Activated CD8-positive, alpha-beta memory T cell treated with anti-CD3 and anti-CD28 coated beads for 48 hours (primary cell): ENCODE measurements at regions not wholly inside any gene's neighbourhood (a gene's known extent, or its start where the extent isn't known, plus 50 kb on each side); places are given as distances from the start of the nearest gene placed in this dataset.

ENCODE experiments used
- DNase-seq, 3 experiments: peaks; one replicate each; pipeline ENCODE4 v3.0.0-alpha.2; 2020; ENCODE audit warnings: low read depth in 2 of 3, low spot score in 2 of 3

DNA sequence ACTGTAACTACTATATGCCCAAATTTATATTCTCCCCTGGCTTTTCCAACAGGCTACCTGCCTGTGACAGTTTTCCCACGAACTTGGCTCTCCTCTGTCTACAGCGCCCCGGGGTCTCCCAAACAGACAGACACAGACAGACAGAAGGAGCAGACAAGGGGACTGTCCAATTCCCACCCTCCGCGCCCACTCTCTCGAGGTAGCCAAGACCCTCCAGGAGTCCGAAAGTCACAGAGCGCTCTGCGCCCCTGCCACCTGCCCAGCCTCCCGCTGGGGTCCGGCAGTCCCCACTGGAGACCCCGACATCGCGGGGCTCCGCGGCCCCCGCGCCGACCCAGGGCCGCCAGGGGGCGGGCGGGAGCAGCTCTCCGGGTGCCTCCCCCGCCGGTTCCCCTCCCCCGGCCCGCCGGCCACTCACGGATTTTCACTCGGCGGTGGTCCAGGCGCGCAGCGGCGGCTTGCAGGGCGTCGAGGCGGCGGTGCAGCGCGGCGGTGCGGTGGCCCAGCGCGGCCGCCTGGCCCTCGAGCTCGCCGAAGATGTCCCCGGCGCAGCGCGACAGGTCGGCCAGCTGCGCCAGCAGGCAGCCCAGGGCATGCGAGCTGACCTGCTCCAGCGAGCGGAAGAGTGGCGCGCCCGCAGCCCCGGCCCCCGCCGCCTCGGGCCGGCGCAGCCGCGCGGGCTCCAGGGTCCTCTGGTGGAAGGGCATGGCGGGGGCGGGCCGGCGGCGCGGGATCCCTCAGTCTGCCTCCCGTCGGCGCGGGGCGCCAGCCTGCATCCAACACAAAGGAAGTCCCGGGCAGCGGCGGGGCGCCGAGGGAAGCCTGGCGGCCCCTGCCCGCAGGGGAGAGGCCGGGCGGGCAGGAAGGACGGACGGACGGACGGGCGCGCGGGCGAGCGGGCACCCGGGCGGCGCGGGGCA is 81.3 kb upstream of the CCDC28A start:
- DNase-seq, result peak in 2 of 3 experiments; percentile 27 to 55

DNA sequence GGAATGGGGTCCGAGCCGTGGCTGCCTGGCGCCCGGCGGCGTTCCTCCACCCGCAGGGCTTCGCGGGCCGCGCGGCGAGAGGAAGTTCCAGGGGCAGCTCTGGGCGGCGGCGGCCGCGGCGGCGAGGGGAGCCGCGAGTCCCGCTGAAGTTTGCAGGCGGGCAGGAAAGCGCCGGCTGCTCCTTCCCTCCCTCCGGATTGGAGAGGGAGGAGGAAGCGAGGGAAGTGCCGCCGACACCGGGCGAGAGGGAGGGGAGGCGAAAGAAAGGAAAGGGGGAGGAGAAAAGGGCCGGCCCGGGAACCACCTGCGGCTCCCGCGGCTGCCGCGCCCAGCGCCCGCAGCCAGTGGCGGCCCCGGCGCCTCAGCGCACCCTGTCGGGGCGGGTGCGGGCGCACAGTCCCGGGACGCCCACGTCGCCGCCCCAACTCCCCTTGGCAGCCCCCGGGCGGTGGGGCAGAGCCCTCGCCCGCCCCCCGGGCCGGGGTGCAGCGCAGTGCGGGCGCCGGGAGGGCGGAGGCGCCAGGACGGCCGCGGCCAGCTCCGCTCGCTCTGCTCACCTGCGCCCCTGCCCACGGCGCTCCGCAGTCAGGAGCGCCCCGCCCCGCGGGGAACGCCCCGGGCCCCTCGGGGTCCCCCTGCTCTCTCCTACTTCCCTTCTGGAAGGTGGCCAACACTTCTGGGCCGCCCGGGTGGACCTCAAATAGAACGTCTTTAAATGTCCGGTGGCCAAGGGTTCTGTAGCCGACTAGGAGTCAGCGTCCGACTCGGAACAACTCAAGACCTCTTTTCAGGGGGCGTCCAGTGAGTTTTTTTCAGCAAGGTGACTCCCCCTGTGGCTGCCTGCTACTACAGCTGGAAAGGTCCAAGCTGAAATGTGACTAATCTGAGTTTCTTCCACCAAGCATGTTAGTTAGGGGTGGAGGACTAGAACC is 80.3 kb upstream of the CCDC28A start:
- peak in 1 of 3 experiments; percentile 11 for DNase-seq

DNA sequence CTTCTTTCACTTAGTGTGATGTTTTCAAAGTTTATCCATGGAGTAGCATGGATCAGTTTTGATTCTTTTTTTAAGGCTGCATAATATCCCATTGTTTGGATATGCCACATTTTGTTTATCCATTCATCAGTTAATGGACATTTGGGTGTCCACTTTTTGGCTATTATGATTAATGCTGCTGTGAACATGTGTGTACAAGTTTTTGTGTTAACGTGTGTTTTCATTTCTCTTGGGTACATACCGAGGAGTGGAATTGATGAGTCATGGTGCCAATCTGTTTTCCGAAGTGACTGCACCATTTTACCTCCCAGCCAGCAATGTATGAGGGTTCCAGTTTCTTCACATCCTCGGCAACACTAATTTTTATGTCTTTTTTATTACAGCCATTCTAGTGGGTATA is 78.4 kb upstream of the CCDC28A start:
- DNase-seq, result no peak

DNA sequence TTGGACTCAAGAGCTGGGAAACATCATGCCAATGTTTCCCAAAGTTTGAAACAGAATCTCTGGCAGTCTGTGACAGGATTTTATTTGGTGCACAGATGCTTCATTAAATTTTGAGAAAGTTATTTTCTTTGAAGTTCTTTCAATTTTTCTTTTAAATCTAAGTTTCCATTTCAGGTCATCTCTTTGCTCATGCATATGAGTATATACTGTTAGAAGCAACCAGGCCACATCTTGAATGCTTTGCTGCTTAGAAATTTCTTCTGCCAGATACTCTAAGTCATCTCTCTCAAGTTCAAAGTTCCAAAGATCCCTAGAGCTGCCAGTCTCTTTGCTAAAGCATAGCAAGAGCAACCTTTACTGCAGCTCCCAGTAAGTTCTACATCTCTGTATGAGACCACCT is 59.1 kb upstream of the CCDC28A start:
- no peak for DNase-seq

DNA sequence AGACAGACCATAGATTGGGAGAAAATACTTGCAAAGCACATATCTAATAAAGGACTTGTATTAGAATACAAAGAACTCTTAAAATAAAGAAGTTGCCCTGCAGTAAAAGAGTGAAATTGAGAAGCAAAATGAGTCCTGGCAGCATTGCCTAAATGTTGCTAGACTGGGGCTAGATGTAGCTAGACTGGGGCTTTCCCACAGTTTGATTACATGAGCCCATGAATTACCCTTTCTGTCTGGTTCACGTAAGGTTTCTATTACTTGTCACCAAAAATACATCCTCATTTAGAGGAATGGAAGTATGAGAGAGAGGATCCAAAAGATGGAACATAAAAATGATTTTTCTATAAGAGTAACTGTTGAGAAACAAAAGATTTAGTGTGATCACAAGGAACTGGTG is 57.6 kb upstream of the CCDC28A start:
- no peak for DNase-seq

DNA sequence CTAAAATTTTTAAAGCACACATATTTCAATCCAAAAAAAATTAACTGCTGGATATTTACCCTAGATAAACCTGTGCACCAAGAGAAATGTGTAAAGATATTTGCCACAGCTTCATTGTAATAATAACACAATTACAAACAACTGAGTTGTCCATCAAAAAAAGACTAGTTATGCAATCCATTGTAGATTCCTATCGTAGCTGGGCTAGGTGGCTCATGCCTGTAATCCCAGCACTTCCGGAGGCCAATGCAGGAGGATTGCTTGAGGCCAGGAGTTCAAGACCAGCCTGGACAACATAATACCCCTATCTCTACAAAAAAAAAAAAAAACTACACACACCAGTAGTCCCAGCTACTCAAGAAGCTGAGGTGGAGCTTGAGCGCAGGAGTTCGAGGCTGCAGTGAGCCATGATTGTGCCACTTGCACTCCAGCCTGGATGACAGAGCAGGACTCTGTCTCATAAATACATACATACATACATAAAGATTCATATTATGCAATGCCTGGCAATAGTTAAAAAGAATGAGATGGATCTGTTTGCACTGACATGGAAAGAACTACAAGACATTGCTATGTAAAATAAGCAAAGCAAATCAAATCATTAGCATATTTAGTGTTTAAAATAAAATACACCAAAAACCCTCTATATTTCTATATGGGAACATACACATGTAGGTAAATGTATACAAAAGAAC is 56.5 kb upstream of the CCDC28A start:
- no peak for DNase-seq

DNA sequence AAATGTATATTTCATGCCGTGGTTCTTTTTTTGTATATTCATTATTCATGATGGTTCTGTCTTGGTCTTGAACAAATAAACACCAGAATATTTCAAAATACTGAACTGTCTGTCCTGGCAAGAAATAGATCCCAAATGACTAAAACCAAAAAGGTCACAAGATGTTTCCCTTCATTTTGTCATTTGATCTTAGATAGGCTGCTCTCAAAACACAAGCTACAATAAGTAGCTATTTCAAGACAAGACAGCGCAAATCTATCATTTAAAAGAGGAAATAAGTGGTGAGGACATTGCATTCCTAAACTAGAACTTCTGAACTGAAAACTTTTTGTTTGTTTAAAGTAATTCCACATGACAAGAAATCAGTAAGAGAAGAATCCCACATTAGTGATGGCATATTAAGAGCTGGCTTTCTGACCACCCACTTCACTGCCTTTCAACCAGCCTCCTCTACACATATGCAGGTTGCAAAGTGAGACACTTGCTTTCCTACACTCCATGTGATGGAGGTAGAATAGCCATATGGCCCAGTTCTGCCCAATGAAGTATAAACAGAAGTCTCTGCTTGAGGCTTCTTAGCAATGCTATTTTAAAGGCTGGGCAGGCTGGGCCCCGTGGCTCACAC is 54.4 kb upstream of the CCDC28A start:
- no peak for DNase-seq

DNA sequence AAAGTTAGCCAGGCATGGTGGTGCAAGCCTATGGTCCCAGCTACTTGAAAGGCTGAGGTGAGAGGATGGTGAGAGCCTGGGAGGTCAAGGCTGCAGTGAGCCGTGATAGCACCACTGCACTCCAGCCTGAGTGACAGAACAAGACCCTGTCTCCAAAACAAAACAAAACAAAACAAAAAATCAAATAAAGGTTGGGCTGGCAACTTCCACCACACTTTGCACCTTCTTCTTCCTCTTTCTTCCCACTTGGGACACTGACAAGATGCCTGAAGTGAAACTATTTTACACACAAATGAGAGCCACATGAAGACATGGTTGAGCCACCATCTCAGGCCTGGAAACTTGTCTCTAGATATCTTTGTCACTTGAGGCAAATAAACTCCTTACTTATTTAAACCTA is 53.8 kb upstream of the CCDC28A start:
- no peak for DNase-seq

DNA sequence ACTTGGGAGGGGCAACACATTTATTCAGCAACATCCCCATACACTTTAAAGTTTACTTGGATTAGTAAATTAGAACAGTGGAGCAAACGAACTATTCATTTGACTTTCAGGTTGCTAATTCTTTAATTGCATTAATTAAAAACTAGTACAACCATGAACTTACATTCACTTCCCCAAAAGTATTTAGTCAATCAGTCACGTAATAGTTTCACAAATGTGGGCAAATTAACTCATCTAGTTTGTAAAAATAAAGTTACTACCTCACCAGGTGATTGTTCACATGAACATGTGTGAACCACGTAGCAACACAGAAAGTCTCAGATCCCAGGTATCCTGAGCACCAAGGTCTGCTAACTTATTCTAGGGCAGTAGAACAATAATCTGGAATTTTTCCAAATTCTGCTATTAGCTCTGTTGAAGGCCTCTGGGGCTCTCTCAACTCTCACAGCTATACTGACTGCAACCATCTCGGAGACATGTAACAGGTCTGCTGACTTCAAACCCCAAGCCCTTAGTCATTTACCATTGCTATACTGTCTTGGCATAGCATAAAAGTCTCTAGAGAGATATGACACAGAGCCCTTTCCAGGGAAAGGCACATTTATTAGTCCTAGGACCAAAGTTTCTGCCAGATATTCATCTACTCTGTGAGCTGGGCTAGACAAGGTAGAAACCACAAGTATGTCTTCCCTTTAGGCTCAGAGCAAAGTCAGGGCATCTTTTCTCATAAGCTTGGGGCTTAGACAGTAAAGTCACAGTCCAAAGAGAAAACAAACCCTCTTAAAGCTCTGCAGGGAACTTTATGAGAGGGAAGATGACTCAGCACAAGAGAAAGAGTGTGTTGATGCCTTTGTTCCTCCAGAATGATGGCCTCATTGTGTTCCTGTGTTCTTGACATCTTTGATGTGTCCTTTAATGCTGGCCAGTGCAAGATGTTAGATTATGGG is 50.9 kb upstream of the CCDC28A start:
- DNase-seq, result no peak
